MM.1S (cell line): ENCODE measurements at regions not wholly inside any gene's neighbourhood (a gene's known extent, or its start where the extent isn't known, plus 50 kb on each side); places are given as distances from the start of the nearest gene placed in this dataset.
"Not testable (repeated sequence)": the region's sequence is repeated elsewhere in the genome, so short reads cannot be mapped to it uniquely, and the experiment has no call there.

ENCODE experiments used
- DNase-seq: peaks from one replicate; pipeline ENCODE4 v3.0.0-alpha.2; 2015
- H2AFZ ChIP-seq: fragments of 300-600 bp; sonication (generic); 2 replicates; pipeline ENCODE4 v1.6.0; 2016; ENCODE audit warnings: antibody characterized with exemption, low read length
- H3F3A ChIP-seq: fragments of 300-600 bp; sonication (generic); 2 replicates; pipeline ENCODE4 v1.6.1; 2016; ENCODE audit warnings: mild to moderate bottlenecking, antibody characterized with exemption, low read length, moderate library complexity, mixed read lengths; ENCODE audit not compliant: insufficient read depth
- H3K27ac ChIP-seq: fragments of 300-600 bp; sonication (generic); 2 replicates; pipeline ENCODE4 v1.5.1; 2016; ENCODE audit warnings: mild to moderate bottlenecking, low read length
- H3K27me3 ChIP-seq: fragments of 300-600 bp; sonication (generic); replicated peaks from 2 replicates; pipeline ENCODE4 v1.6.0; 2016; ENCODE audit warnings: low read length; ENCODE audit not compliant: insufficient read depth
- H3K36me3 ChIP-seq: fragments of 300-600 bp; sonication (generic); replicated peaks from 2 replicates; pipeline ENCODE4 v1.6.1; 2016; ENCODE audit warnings: mild to moderate bottlenecking, low read length, mixed read lengths; ENCODE audit not compliant: insufficient read depth
- H3K4me1 ChIP-seq: fragments of 300-600 bp; sonication (generic); 2 replicates; pipeline ENCODE4 v1.6.1; 2016; ENCODE audit warnings: low read length, mixed read lengths
- H3K4me2 ChIP-seq: fragments of 300-600 bp; sonication (generic); 2 replicates; pipeline ENCODE4 v1.6.0; 2016; ENCODE audit warnings: low read depth, low read length
- H3K4me3 ChIP-seq: fragments of 300-600 bp; sonication (generic); 2 replicates; pipeline ENCODE4 v1.5.1; 2016; ENCODE audit warnings: low read length, mixed read lengths
- H3K79me2 ChIP-seq: fragments of 300-600 bp; sonication (generic); 2 replicates; pipeline ENCODE4 v1.6.1; 2016; ENCODE audit warnings: mixed run types, low read length, mixed read lengths
- H3K9ac ChIP-seq: fragments of 300-600 bp; sonication (generic); 2 replicates; pipeline ENCODE4 v1.6.1; 2016; ENCODE audit warnings: low read length, mixed read lengths
- H3K9me2 ChIP-seq: fragments of 300-600 bp; sonication (generic); replicated peaks from 2 replicates; pipeline ENCODE4 v1.6.1; 2016; ENCODE audit warnings: mild to moderate bottlenecking, low read length, mixed read lengths; ENCODE audit not compliant: insufficient read depth
- H3K9me3 ChIP-seq: fragments of 300-600 bp; sonication (generic); replicated peaks from 2 replicates; pipeline ENCODE4 v1.6.1; 2016; ENCODE audit warnings: mild to moderate bottlenecking, low read length, mixed read lengths; ENCODE audit not compliant: insufficient read depth
- H4K20me1 ChIP-seq: fragments of 300-600 bp; sonication (generic); 2 replicates; pipeline ENCODE4 v1.6.1; 2016; ENCODE audit warnings: mild to moderate bottlenecking, low read length, moderate library complexity, mixed read lengths; ENCODE audit not compliant: insufficient read depth

GRCh38 chr1:149200567-149200966 is 97.2 kb upstream of the NBPF9 start:
- not testable (repeated sequence) for H3K36me3 ChIP-seq, H3K9me2 ChIP-seq, H4K20me1 ChIP-seq, H3K79me2 ChIP-seq, H3K9me3 ChIP-seq, H3K27me3 ChIP-seq, H3K4me3 ChIP-seq, H3K27ac ChIP-seq, H2AFZ ChIP-seq, H3K4me1 ChIP-seq, H3K9ac ChIP-seq, H3F3A ChIP-seq
- DNase-seq = peak; percentile 56
- peak overlapping the region; percentile 13; the same call in 1 of the 2 replicates for H3K4me2 ChIP-seq

- not testable (repeated sequence) for H2AFZ ChIP-seq, H3K27ac ChIP-seq, H3K4me1 ChIP-seq, H3K9me2 ChIP-seq, H3F3A ChIP-seq, DNase-seq, H3K27me3 ChIP-seq, H3K36me3 ChIP-seq, H4K20me1 ChIP-seq, H3K4me2 ChIP-seq, H3K79me2 ChIP-seq, H3K9me3 ChIP-seq, H3K4me3 ChIP-seq, H3K9ac ChIP-seq
Observed at GRCh38 chr1:149202283-149202682, 98.9 kb upstream of the NBPF9 start.

GRCh38 chr1:149204396-149204795 is 101.0 kb upstream of the NBPF9 start:
- not testable (repeated sequence) for H3K4me1 ChIP-seq, H3K9ac ChIP-seq, H3K9me2 ChIP-seq, H3K36me3 ChIP-seq, H3K4me3 ChIP-seq, H3K9me3 ChIP-seq, DNase-seq, H2AFZ ChIP-seq, H4K20me1 ChIP-seq, H3F3A ChIP-seq, H3K27ac ChIP-seq, H3K79me2 ChIP-seq, H3K27me3 ChIP-seq
- H3K4me2 ChIP-seq = 0 out of 2 replicates have a peak overlapping the region, but pooled peaks have one; percentile 32

- not testable (repeated sequence) for H3K9me2 ChIP-seq, H3K36me3 ChIP-seq, DNase-seq, H3K27me3 ChIP-seq, H3K27ac ChIP-seq, H3K4me1 ChIP-seq, H3K79me2 ChIP-seq, H3F3A ChIP-seq, H3K4me3 ChIP-seq, H3K9me3 ChIP-seq, H3K9ac ChIP-seq, H2AFZ ChIP-seq, H3K4me2 ChIP-seq, H4K20me1 ChIP-seq
Observed at GRCh38 chr1:149208836-149209235, 105.5 kb upstream of the NBPF9 start.

- not testable (repeated sequence) for H3K9me2 ChIP-seq, H3K36me3 ChIP-seq, H3F3A ChIP-seq, DNase-seq, H3K79me2 ChIP-seq, H4K20me1 ChIP-seq, H3K4me3 ChIP-seq, H3K27me3 ChIP-seq, H2AFZ ChIP-seq, H3K4me2 ChIP-seq, H3K9me3 ChIP-seq, H3K9ac ChIP-seq, H3K4me1 ChIP-seq
- H3K27ac ChIP-seq = peak overlapping the region; percentile 49; the same call in 1 of the 2 replicates
Observed at GRCh38 chr1:149211757-149212420, 108.5 kb upstream of the NBPF9 start.

GRCh38 chr1:149212946-149213345 is 109.6 kb upstream of the NBPF9 start:
- H3K79me2 ChIP-seq, H3K4me2 ChIP-seq, H3K27me3 ChIP-seq, H3K27ac ChIP-seq, H4K20me1 ChIP-seq, H3K4me3 ChIP-seq, H3F3A ChIP-seq, H3K36me3 ChIP-seq, H2AFZ ChIP-seq, H3K9ac ChIP-seq, H3K9me3 ChIP-seq, H3K4me1 ChIP-seq, H3K9me2 ChIP-seq, DNase-seq: not testable (repeated sequence)

- H3K9ac ChIP-seq, H3K79me2 ChIP-seq, H3K4me2 ChIP-seq, H3F3A ChIP-seq, H3K4me1 ChIP-seq, H3K36me3 ChIP-seq, H3K9me2 ChIP-seq, H2AFZ ChIP-seq, H3K9me3 ChIP-seq, DNase-seq, H3K27me3 ChIP-seq, H3K27ac ChIP-seq, H4K20me1 ChIP-seq, H3K4me3 ChIP-seq: not testable (repeated sequence)
Observed at GRCh38 chr1:149213673-149214072, 110.3 kb upstream of the NBPF9 start.

- H3F3A ChIP-seq, DNase-seq, H3K9me2 ChIP-seq, H3K27ac ChIP-seq, H3K4me1 ChIP-seq, H4K20me1 ChIP-seq, H3K4me2 ChIP-seq, H3K4me3 ChIP-seq, H3K79me2 ChIP-seq, H3K27me3 ChIP-seq, H3K9ac ChIP-seq, H3K9me3 ChIP-seq, H3K36me3 ChIP-seq, H2AFZ ChIP-seq: not testable (repeated sequence)
Observed at GRCh38 chr1:149218080-149218988, 115.0 kb upstream of the NBPF9 start.
